H1 (cell line): ENCODE measurements at regions not wholly inside any gene's neighbourhood (a gene's known extent, or its start where the extent isn't known, plus 50 kb on each side); places are given as distances from the start of the nearest gene placed in this dataset.

Experiments
- CTCF ChIA-PET: fragments of 300-600 bp; sonication (Branson Sonifier 250); formaldehyde crosslinking; loops from one replicate; lab custom pipeline; 2021; ENCODE audit not compliant: partially characterized antibody; lab: Charles Lee
- POLR2A ChIA-PET: fragments of 300-600 bp; sonication (Branson Sonifier 250); formaldehyde crosslinking; loops from one replicate; lab custom pipeline; 2021; ENCODE audit warnings: inconsistent platforms; ENCODE audit not compliant: partially characterized antibody; lab: Charles Lee
- DNase-seq, 2 experiments: peaks; one replicate each; pipeline versions ENCODE4 v3.0.0 to v3.0.0-alpha.2; 2010 to 2022; ENCODE audit warnings: low spot score in 2 of 2, low read depth in 1 of 2, mixed read lengths in 1 of 2
- FAIRE-seq: peaks from 2 replicates; lab custom pipeline; 2011; peaks lifted over from hg19 to GRCh38; lab: Jason Lieb, UNC
- H2AFZ ChIP-seq: 2 replicates; pipeline ENCODE4 v1.8.1; 2012; ENCODE audit warnings: low read length, inconsistent platforms
- H2AK5ac ChIP-seq: 2 replicates; pipeline ENCODE4 v1.6.1; 2013; ENCODE audit warnings: low read depth, low read length
- H2BK120ac ChIP-seq: replicated peaks from 2 replicates; pipeline ENCODE3; 2013; ENCODE audit warnings: low read depth, low read length, inconsistent platforms
- H2BK12ac ChIP-seq: 2 replicates; pipeline ENCODE4 v1.6.1; 2013; ENCODE audit warnings: low read depth, low read length
- H2BK15ac ChIP-seq: 2 replicates; pipeline ENCODE4 v1.6.1; 2013; ENCODE audit warnings: low read length
- H2BK20ac ChIP-seq: 2 replicates; pipeline ENCODE4 v1.6.1; 2013; ENCODE audit warnings: low read length
- H2BK5ac ChIP-seq: 2 replicates; pipeline ENCODE4 v1.6.1; 2013; ENCODE audit warnings: low read depth, low read length
- H3K14ac ChIP-seq: 2 replicates; pipeline ENCODE4 v1.6.1; 2013; ENCODE audit warnings: inconsistent platforms; ENCODE audit not compliant: insufficient read length
- H3K18ac ChIP-seq: 2 replicates; pipeline ENCODE4 v1.6.1; 2013; ENCODE audit warnings: low read length; ENCODE audit errors: extremely low read depth
- H3K23ac ChIP-seq: 2 replicates; pipeline ENCODE4 v1.6.1; 2013; ENCODE audit warnings: inconsistent platforms; ENCODE audit not compliant: insufficient read length
- H3K23me2 ChIP-seq: 2 replicates; pipeline ENCODE4 v1.6.1; 2013; ENCODE audit warnings: low read depth, low read length
- H3K27ac ChIP-seq: 2 replicates; pipeline ENCODE4 v1.6.1; 2011; ENCODE audit warnings: low read depth, low read length, inconsistent platforms
- H3K27me3 ChIP-seq, 4 experiments: replicated peaks in 1 of 4; 1 replicate in 1 of 4; 2 replicates in 3 of 4; pipeline versions ENCODE4 v1.6.1 to v1.8.1; 2011 to 2013; ENCODE audit warnings: low read length in 3 of 4, mild to moderate bottlenecking in 3 of 4, inconsistent platforms in 2 of 4, mixed read lengths in 2 of 4, moderate library complexity in 1 of 4; ENCODE audit not compliant: control insufficient read depth in 3 of 4, insufficient read depth in 3 of 4; ENCODE audit errors: extremely low read depth in 1 of 4
- H3K36me3 ChIP-seq, 4 experiments: 2 replicates each; pipeline versions ENCODE4 v1.6.1 to v1.8.1; 2011 to 2013; ENCODE audit warnings: mild to moderate bottlenecking in 4 of 4, low read length in 3 of 4, moderate library complexity in 2 of 4, control low read depth in 1 of 4, inconsistent platforms in 1 of 4; ENCODE audit not compliant: insufficient read depth in 4 of 4, control insufficient read depth in 2 of 4
- H3K4ac ChIP-seq: replicated peaks from 2 replicates; pipeline ENCODE3; 2013; ENCODE audit warnings: low read length, low read depth, mixed read lengths, inconsistent platforms; ENCODE audit not compliant: insufficient read length
- H3K4me1 ChIP-seq, 4 experiments: replicated peaks in 1 of 4; 1 replicate in 1 of 4; 2 replicates in 3 of 4; pipeline versions ENCODE4 v1.6.1 to v1.8.1; 2011 to 2013; ENCODE audit warnings: low read length in 3 of 4, inconsistent platforms in 2 of 4, mixed read lengths in 1 of 4; ENCODE audit not compliant: insufficient read depth in 4 of 4, control insufficient read depth in 3 of 4
- H3K4me2 ChIP-seq, 2 experiments: 2 replicates each; pipeline versions ENCODE4 v1.6.1 to v1.8.1; 2011 to 2013; ENCODE audit warnings: low read depth in 2 of 2, low read length in 2 of 2, control low read depth in 1 of 2, inconsistent platforms in 1 of 2, mild to moderate bottlenecking in 1 of 2; ENCODE audit not compliant: insufficient read depth in 1 of 2
- H3K4me3 ChIP-seq, 4 experiments: fragments of 200-600, 300-600 bp in 1 of 4; sonication (generic), shearing (Covaris generic), sonication (Bioruptor Twin) in 1 of 4; 2 replicates each; pipeline versions ENCODE4 v1.5.1 to v1.8.1; 2011 to 2016; ENCODE audit warnings: low read length in 4 of 4, low read depth in 3 of 4, control low read depth in 2 of 4, inconsistent platforms in 2 of 4, mild to moderate bottlenecking in 2 of 4, mixed read lengths in 1 of 4, moderate library complexity in 1 of 4; ENCODE audit not compliant: insufficient read depth in 2 of 4; ENCODE audit errors: extremely low read depth in 1 of 4
- H3K56ac ChIP-seq: replicated peaks from 2 replicates; pipeline ENCODE3; 2013; ENCODE audit warnings: low read depth, mild to moderate bottlenecking, mixed read lengths, low read length, inconsistent platforms; ENCODE audit not compliant: insufficient read length
- H3K79me1 ChIP-seq: 2 replicates; pipeline ENCODE4 v1.6.1; 2013; ENCODE audit warnings: low read depth, low read length, control low read depth
- H3K79me2 ChIP-seq, 2 experiments: 2 replicates each; pipeline versions ENCODE4 v1.6.1 to v1.8.1; 2012 to 2013; ENCODE audit warnings: low read length in 2 of 2, mild to moderate bottlenecking in 2 of 2, inconsistent platforms in 1 of 2; ENCODE audit not compliant: insufficient read depth in 2 of 2, control insufficient read depth in 1 of 2
- H3K9ac ChIP-seq, 4 experiments: replicated peaks in 1 of 4; 1 replicate in 1 of 4; 2 replicates in 3 of 4; pipeline versions ENCODE4 v1.6.1 to v1.8.1; 2011 to 2013; ENCODE audit warnings: low read depth in 3 of 4, low read length in 3 of 4, control low read depth in 2 of 4, mild to moderate bottlenecking in 2 of 4, moderate library complexity in 2 of 4, inconsistent platforms in 1 of 4; ENCODE audit errors: extremely low read depth in 1 of 4
- H3K9me3 ChIP-seq, 2 experiments: 2 replicates each; pipeline versions ENCODE4 v1.6.1 to v1.8.1; 2012 to 2013; ENCODE audit warnings: mild to moderate bottlenecking in 2 of 2, moderate library complexity in 2 of 2, control low read depth in 1 of 2, inconsistent platforms in 1 of 2, low read depth in 1 of 2, low read length in 1 of 2, mixed read lengths in 1 of 2; ENCODE audit not compliant: insufficient read depth in 2 of 2
- H4K20me1 ChIP-seq, 2 experiments: replicated peaks in 1 of 2; 2 replicates each; pipeline versions ENCODE3 to v1.8.1; 2011 to 2013; ENCODE audit warnings: inconsistent platforms in 2 of 2, low read length in 2 of 2, mild to moderate bottlenecking in 1 of 2; ENCODE audit not compliant: insufficient read depth in 2 of 2, control insufficient read depth in 1 of 2
- H4K5ac ChIP-seq: 2 replicates; pipeline ENCODE4 v1.6.1; 2013; ENCODE audit warnings: low read length, low read depth, mixed read lengths, inconsistent platforms; ENCODE audit not compliant: insufficient read length
- H4K8ac ChIP-seq: 2 replicates; pipeline ENCODE4 v1.8.0; 2013; ENCODE audit warnings: mild to moderate bottlenecking, moderate library complexity, low read length, inconsistent platforms; ENCODE audit not compliant: insufficient read depth; ENCODE audit errors: extremely low read depth
- H4K91ac ChIP-seq: replicated peaks from 2 replicates; pipeline ENCODE3; 2013; ENCODE audit warnings: low read length, mixed read lengths, inconsistent platforms; ENCODE audit not compliant: insufficient read length
- BCL11A ChIP-seq, 2 experiments: IDR thresholded peaks; one replicate each; pipeline ENCODE4 v1.6.1; 2011; ENCODE audit warnings: low read depth in 2 of 2, low read length in 2 of 2, mild to moderate bottlenecking in 2 of 2
- CBX5 ChIP-seq: fragments of 300-800, 300-1000 bp; sonication (generic); IDR thresholded peaks from 2 replicates; pipeline ENCODE4 v1.7.1; 2016; ENCODE audit warnings: antibody characterized with exemption, low read length, low read depth
- HDAC2 ChIP-seq, 2 experiments: fragments of 300-600 bp in 1 of 2; sonication (generic) in 1 of 2; IDR thresholded peaks; 2 replicates each; pipeline ENCODE4 v1.6.1; 2011 to 2012; ENCODE audit warnings: low read depth in 2 of 2, low read length in 2 of 2, mild to moderate bottlenecking in 2 of 2, moderate library complexity in 2 of 2, borderline replicate concordance in 1 of 2, inconsistent platforms in 1 of 2
- POLR2AphosphoS5 ChIP-seq: IDR thresholded peaks from 2 replicates; pipeline ENCODE4 v1.6.1; 2011; ENCODE audit warnings: low read depth, low read length
- RBBP5 ChIP-seq: IDR thresholded peaks from 2 replicates; pipeline ENCODE4 v1.7.1; 2012; ENCODE audit warnings: low read depth, mild to moderate bottlenecking, inconsistent platforms, low read length, moderate library complexity, borderline replicate concordance
- RNF2 ChIP-seq: fragments of 200-900, 300-1000 bp; sonication (generic); IDR thresholded peaks from 2 replicates; pipeline ENCODE4 v1.7.1; 2016; ENCODE audit warnings: borderline replicate concordance, low read depth, mild to moderate bottlenecking, antibody characterized with exemption, low read length; ENCODE audit not compliant: poor library complexity, severe bottlenecking; ENCODE audit errors: missing control alignments
- TAF1 ChIP-seq: IDR thresholded peaks from 2 replicates; pipeline ENCODE4 v1.6.1; 2011; ENCODE audit warnings: mild to moderate bottlenecking, low read depth, low read length
- TBP ChIP-seq: IDR thresholded peaks from 2 replicates; pipeline ENCODE4 v1.6.1; 2011; ENCODE audit warnings: low read depth, low read length, improper control_type of control experiment
- WGBS, 2 experiments: shearing (Covaris generic) in 1 of 2; methylation state at CpG; one replicate each; pipeline versions ENCODE4 v1.1.6 to v1.1.7; 2013 to 2015; ENCODE audit warnings: low lambda C conversion rate in 2 of 2, mixed read lengths in 2 of 2, inconsistent platforms in 1 of 2, low coverage in 1 of 2, missing lambda C conversion rate in 1 of 2; ENCODE audit not compliant: insufficient replicate concordance in 2 of 2, insufficient coverage in 1 of 2, insufficient read length in 1 of 2; ENCODE audit errors: extremely low coverage in 1 of 2, missing lambda C conversion rate in 1 of 2; 5-methylcytosine and 5-hydroxymethylcytosine counted together
- TF ChIP-seq, protein P1 (sequence below): IDR thresholded peaks from 2 replicates; pipeline ENCODE4 v1.6.1; 2012; ENCODE audit warnings: low read length, inconsistent platforms

DNA sequence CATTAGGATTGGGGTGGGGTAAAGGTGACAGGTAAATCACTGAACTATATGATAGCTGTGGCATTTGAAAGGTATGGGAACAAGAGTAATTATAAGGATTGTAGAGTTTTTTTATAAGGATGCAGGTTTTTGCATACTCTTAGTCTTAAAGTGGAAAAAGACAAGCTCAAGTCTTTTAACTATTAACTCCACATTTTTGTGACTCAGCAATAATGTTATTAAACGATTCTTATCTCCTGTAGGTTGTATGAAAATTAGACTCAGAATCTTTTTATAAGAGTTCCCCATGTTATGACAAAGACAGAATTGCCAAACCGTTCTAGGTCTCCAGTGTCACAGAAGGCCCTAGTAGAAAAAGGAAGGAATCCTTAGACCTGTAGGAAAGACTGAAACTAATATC is 49.9 kb upstream of the TTLL7 start:
- DNase-seq (no peak), FAIRE-seq (no peak)
- no peaks in the 10 kb centered on the region for H3K23me2 ChIP-seq
- no peaks in the 10 kb centered on the region for H3K9me3 ChIP-seq
- no peak overlapping the region for H3K18ac ChIP-seq
- H3K4me1 ChIP-seq: no peaks in the 10 kb centered on the region
- H4K20me1 ChIP-seq: no peaks in the 10 kb centered on the region
- H3K27me3 ChIP-seq: no peaks in the 10 kb centered on the region
- no peak overlapping the region for H3K9ac ChIP-seq
- H2BK20ac ChIP-seq: no peak overlapping the region
- ChIA-PET POLR2A (no interaction called here), CTCF (interaction anchor here (0.7 to 1.1 kb wide), 2 partner anchors 12 to 171 kb away, joined by 3 read pairs; no protein-coding TSS in a partner anchor)
- H3K56ac ChIP-seq: no peak overlapping the region
- H2BK5ac ChIP-seq: no peak overlapping the region
- no peak overlapping the region for H2BK120ac ChIP-seq
- no peaks in the 10 kb centered on the region for H3K79me1 ChIP-seq
- no peak overlapping the region for H2AFZ ChIP-seq
- WGBS, 2 experiments: 91% methylated on average over 2 of the region's 2 CpGs; no CpG with 5 or more reads in 1 of the 2 experiments
- H4K5ac ChIP-seq: no peak overlapping the region
- H3K23ac ChIP-seq: no peak overlapping the region
- no peak overlapping the region for H2BK12ac ChIP-seq
- H2AK5ac ChIP-seq: no peak overlapping the region
- H4K91ac ChIP-seq: no peak overlapping the region
- no peak overlapping the region for H2BK15ac ChIP-seq
- H4K8ac ChIP-seq: no peak overlapping the region
- H3K36me3 ChIP-seq: no peaks in the 10 kb centered on the region
- H3K4me2 ChIP-seq: no peak overlapping the region
- no peaks in the 10 kb centered on the region for H3K79me2 ChIP-seq
- no peak overlapping the region for H3K27ac ChIP-seq
- H3K4me3 ChIP-seq: no peak overlapping the region
- H3K14ac ChIP-seq: no peak overlapping the region
- TF ChIP-seq BCL11A (IDR thresholded peaks at IDR 0.05; ENCODE audit: low read depth in 2 of 2, low read length in 2 of 2): no peak
- no peak for TF ChIP-seq POLR2AphosphoS5
- no peak for TF ChIP-seq HDAC2 (IDR thresholded peaks at IDR 0.05; ENCODE audit: borderline replicate concordance in 1 of 2, low read depth in 2 of 2, low read length in 2 of 2)
- no peak for TF ChIP-seq TBP
- TF ChIP-seq RNF2: no peak
- TF ChIP-seq, protein P1, sequence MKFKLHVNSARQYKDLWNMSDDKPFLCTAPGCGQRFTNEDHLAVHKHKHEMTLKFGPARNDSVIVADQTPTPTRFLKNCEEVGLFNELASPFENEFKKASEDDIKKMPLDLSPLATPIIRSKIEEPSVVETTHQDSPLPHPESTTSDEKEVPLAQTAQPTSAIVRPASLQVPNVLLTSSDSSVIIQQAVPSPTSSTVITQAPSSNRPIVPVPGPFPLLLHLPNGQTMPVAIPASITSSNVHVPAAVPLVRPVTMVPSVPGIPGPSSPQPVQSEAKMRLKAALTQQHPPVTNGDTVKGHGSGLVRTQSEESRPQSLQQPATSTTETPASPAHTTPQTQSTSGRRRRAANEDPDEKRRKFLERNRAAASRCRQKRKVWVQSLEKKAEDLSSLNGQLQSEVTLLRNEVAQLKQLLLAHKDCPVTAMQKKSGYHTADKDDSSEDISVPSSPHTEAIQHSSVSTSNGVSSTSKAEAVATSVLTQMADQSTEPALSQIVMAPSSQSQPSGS: no peak
- no peak for TF ChIP-seq TAF1
- TF ChIP-seq RBBP5: no peak
- no peak for TF ChIP-seq CBX5
- no peak overlapping the region for H3K4ac ChIP-seq
